ENCODE measurements at regions not wholly inside any gene's neighbourhood (a gene's known extent, or its start where the extent isn't known, plus 50 kb on each side); places are given as distances from the start of the nearest gene placed in this dataset.

DNA sequence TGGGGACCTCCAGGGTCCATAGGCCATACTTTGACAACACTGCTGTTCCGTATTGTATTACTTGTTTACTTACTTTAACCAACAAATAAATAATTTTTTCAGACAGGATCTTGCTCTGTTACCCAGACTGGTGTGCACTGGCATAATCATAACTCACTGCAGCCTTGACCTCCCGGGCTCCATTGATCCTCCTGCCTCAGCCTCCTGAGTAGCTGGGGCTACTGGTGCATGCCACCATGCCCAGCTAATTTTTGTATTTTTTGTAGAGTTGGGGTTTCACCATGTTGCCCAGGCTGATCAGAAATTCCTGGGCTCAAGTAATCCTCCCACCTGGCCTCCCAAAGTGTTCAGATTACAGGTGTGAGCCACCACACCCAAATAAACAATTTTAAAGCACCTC is 64.9 kb upstream of the C15orf39 start:
- CTCF ChIA-PET = no interaction called here
- Histone ChIP-seq H3K9me3 (replicated peaks; ENCODE audit: control insufficient read depth, insufficient read depth, low read length) (no peaks in the 10 kb centered on the region), H3K9me1 (replicated peaks; ENCODE audit: control insufficient read depth, extremely low read depth, insufficient read depth, low read length) (no peaks in the 10 kb centered on the region), H3K9ac (replicated peaks; ENCODE audit: extremely low read depth, insufficient read depth, low read length) (no peak overlapping the region), H3K27ac (ENCODE audit: insufficient read depth, low read depth, low read length) (no peak overlapping the region), H2AFZ (ENCODE audit: low read depth, low read length) (no peak overlapping the region), H3K27me3 (ENCODE audit: control insufficient read depth in 2 of 2, insufficient read depth in 2 of 2, low read length in 2 of 2) (no peaks in the 10 kb centered on the region), H3K79me2 (ENCODE audit: control insufficient read depth, insufficient read depth, low read length) (no peaks in the 10 kb centered on the region), H3K4me3 (replicated peaks in 1 of 3; ENCODE audit: insufficient read depth in 1 of 3, low read depth in 1 of 3, low read length in 3 of 3) (no peak overlapping the region), H3K4me1 (ENCODE audit: control insufficient read depth, extremely low read depth, insufficient read depth, low read length) (no peaks in the 10 kb centered on the region), H3K4me2 (ENCODE audit: insufficient read depth, low read length) (no peak overlapping the region), H4K20me1 (replicated peaks; ENCODE audit: control insufficient read depth, extremely low read depth, insufficient read depth, low read length) (no peaks in the 10 kb centered on the region), H3K36me3 (ENCODE audit: control insufficient read depth in 2 of 2, extremely low read depth in 1 of 2, insufficient read depth in 2 of 2, low read length in 2 of 2) (no peaks in the 10 kb centered on the region)
- BruUV-seq (replicated peaks) = no TSS peak
- POLR2A ChIA-PET = no interaction called here
- FAIRE-seq (no peak), DNase-seq (ENCODE audit: low read depth, low spot score) (no peak)
- dilution Hi-C loops (cut with MboI; ENCODE audit: extremely low pct_ligation_motif_present, low sequenced_read_pairs) = no loop called here
- intact Hi-C loops (cut with micrococcal nuclease) = no loop called here
- TF ChIP-seq GATA2 (IDR thresholded peaks at IDR 0.05; ENCODE audit: insufficient read depth, insufficient read length, low read depth, low read length) = no peak
- no peak for TF ChIP-seq POLR2A (IDR thresholded peaks at IDR 0.05; ENCODE audit: low read depth, low read length)
- TF ChIP-seq MYC (IDR thresholded peaks at IDR 0.05; ENCODE audit: low read depth, low read length) = no peak
- no peak for TF ChIP-seq MAX (IDR thresholded peaks at IDR 0.05; ENCODE audit: insufficient read depth, insufficient read length)
- TF ChIP-seq, protein P1, sequence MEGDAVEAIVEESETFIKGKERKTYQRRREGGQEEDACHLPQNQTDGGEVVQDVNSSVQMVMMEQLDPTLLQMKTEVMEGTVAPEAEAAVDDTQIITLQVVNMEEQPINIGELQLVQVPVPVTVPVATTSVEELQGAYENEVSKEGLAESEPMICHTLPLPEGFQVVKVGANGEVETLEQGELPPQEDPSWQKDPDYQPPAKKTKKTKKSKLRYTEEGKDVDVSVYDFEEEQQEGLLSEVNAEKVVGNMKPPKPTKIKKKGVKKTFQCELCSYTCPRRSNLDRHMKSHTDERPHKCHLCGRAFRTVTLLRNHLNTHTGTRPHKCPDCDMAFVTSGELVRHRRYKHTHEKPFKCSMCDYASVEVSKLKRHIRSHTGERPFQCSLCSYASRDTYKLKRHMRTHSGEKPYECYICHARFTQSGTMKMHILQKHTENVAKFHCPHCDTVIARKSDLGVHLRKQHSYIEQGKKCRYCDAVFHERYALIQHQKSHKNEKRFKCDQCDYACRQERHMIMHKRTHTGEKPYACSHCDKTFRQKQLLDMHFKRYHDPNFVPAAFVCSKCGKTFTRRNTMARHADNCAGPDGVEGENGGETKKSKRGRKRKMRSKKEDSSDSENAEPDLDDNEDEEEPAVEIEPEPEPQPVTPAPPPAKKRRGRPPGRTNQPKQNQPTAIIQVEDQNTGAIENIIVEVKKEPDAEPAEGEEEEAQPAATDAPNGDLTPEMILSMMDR (IDR thresholded peaks at IDR 0.05; ENCODE audit: extremely low read depth in 1 of 2, insufficient read depth in 1 of 2, low read depth in 1 of 2, low read length in 2 of 2) = no peak
- no peak for TF ChIP-seq EZH2 (IDR thresholded peaks at IDR 0.05; ENCODE audit: borderline replicate concordance, low read depth, low read length, severe bottlenecking)
- no peak for TF ChIP-seq JUN (IDR thresholded peaks at IDR 0.05; ENCODE audit: borderline replicate concordance, insufficient read depth, insufficient read length, low read depth)
- no peak for TF ChIP-seq POLR2AphosphoS5 (IDR thresholded peaks at IDR 0.05; ENCODE audit: insufficient read depth, low read depth, low read length)
- no peak for TF ChIP-seq FOS (IDR thresholded peaks at IDR 0.05; ENCODE audit: borderline replicate concordance, insufficient read depth, low read length)

Measured in endothelial cell of umbilical vein (primary cell).